GM23248 (cell line): ENCODE measurements at regions not wholly inside any gene's neighbourhood (a gene's known extent, or its start where the extent isn't known, plus 50 kb on each side); places are given as distances from the start of the nearest gene placed in this dataset.
"Not testable (repeated sequence)": the region's sequence is repeated elsewhere in the genome, so short reads cannot be mapped to it uniquely, and the experiment has no call there.

Experiments
- DNase-seq: peaks from one replicate; pipeline ENCODE4 v3.0.0-alpha.2; 2015
- H2AFZ ChIP-seq: fragments of 200-600 bp; sonication (generic); 2 replicates; pipeline ENCODE4 v1.6.1; 2016; ENCODE audit warnings: antibody characterized with exemption
- H3F3A ChIP-seq: fragments of 200-600 bp; sonication (generic); 2 replicates; pipeline ENCODE4 v1.6.1; 2016; ENCODE audit warnings: mild to moderate bottlenecking, antibody characterized with exemption, mixed run types; ENCODE audit not compliant: insufficient read depth
- H3K27ac ChIP-seq: fragments of 200-600 bp; sonication (generic); 2 replicates; pipeline ENCODE4 v1.5.1; 2016; ENCODE audit warnings: mild to moderate bottlenecking
- H3K27me3 ChIP-seq: fragments of 200-600 bp; sonication (generic); replicated peaks from 2 replicates; pipeline ENCODE4 v1.6.1; 2016; ENCODE audit warnings: mild to moderate bottlenecking; ENCODE audit not compliant: insufficient read depth
- H3K36me3 ChIP-seq: fragments of 200-600 bp; sonication (generic); 2 replicates; pipeline ENCODE4 v1.6.1; 2016; ENCODE audit warnings: low read depth, mild to moderate bottlenecking
- H3K4me1 ChIP-seq: fragments of 200-600 bp; sonication (generic); 2 replicates; pipeline ENCODE4 v1.6.1; 2016; ENCODE audit warnings: mild to moderate bottlenecking; ENCODE audit not compliant: insufficient read depth
- H3K4me2 ChIP-seq: fragments of 200-600 bp; sonication (generic); one replicate; pipeline ENCODE4 v1.6.1; 2016; ENCODE audit warnings: mild to moderate bottlenecking; ENCODE audit not compliant: unreplicated experiment
- H3K4me3 ChIP-seq: fragments of 200-600 bp; sonication (generic); 2 replicates; pipeline ENCODE4 v1.5.1; 2016; ENCODE audit warnings: mild to moderate bottlenecking
- H3K79me2 ChIP-seq: fragments of 200-600 bp; sonication (generic); 2 replicates; pipeline ENCODE4 v1.6.1; 2016; ENCODE audit warnings: mild to moderate bottlenecking; ENCODE audit not compliant: insufficient read depth
- H3K9ac ChIP-seq: fragments of 200-600 bp; sonication (generic); 2 replicates; pipeline ENCODE4 v1.6.1; 2016; ENCODE audit warnings: mild to moderate bottlenecking
- H3K9me2 ChIP-seq: fragments of 200-600 bp; sonication (generic); 2 replicates; pipeline ENCODE4 v1.6.1; 2016; ENCODE audit warnings: mixed run types, mild to moderate bottlenecking, moderate library complexity; ENCODE audit not compliant: insufficient read depth
- H3K9me3 ChIP-seq: fragments of 200-600 bp; sonication (generic); one replicate; pipeline ENCODE4 v1.6.1; 2017; ENCODE audit warnings: low read depth
- H4K20me1 ChIP-seq: fragments of 200-600 bp; sonication (generic); 2 replicates; pipeline ENCODE4 v1.6.0; 2016; ENCODE audit not compliant: insufficient read depth
- EZH2 ChIP-seq: fragments of 200-600 bp; sonication (generic); IDR thresholded peaks from 2 replicates; pipeline ENCODE4 v1.6.1; 2018; ENCODE audit warnings: antibody characterized with exemption, mild to moderate bottlenecking; ENCODE audit not compliant: insufficient read depth, poor library complexity, severe bottlenecking
- EZH2phosphoT487 ChIP-seq: fragments of 200-600 bp; sonication (generic); IDR thresholded peaks from 2 replicates; pipeline ENCODE4 v1.6.1; 2018; ENCODE audit warnings: antibody characterized with exemption, moderate library complexity, mild to moderate bottlenecking, low read depth; ENCODE audit not compliant: insufficient read depth
- WGBS, 2 experiments: methylation state at CpG; one replicate each; pipeline ENCODE4 v1.1.6; 2015 to 2017; ENCODE audit warnings: low lambda C conversion rate in 2 of 2, low coverage in 1 of 2; ENCODE audit errors: missing lambda C conversion rate in 2 of 2; 5-methylcytosine and 5-hydroxymethylcytosine counted together
- in situ Hi-C: fragments of 300-500 bp; cut with MboI; formaldehyde crosslinking; loops from 2 replicates; pipeline ENCODE4 v1.15.0; 2020

- no peak overlapping the region for H2AFZ ChIP-seq
- H3K4me1 ChIP-seq = no peaks in the 10 kb centered on the region
- no peaks in the 10 kb centered on the region for H3K9me2 ChIP-seq
- in situ Hi-C loops = no loop called here
- H3K36me3 ChIP-seq = no peaks in the 10 kb centered on the region
- no peaks in the 10 kb centered on the region for H4K20me1 ChIP-seq
- H3K27ac ChIP-seq = no peak overlapping the region
- no peaks in the 10 kb centered on the region for H3F3A ChIP-seq
- no peak overlapping the region for H3K4me3 ChIP-seq
- no peaks in the 10 kb centered on the region for H3K27me3 ChIP-seq
- H3K9ac ChIP-seq = no peak overlapping the region
- DNase-seq = no peak
- no peaks in the 10 kb centered on the region for H3K79me2 ChIP-seq
- no peaks in the 10 kb centered on the region for H3K9me3 ChIP-seq
- TF ChIP-seq EZH2 (no peak), EZH2phosphoT487 (no peak)
- WGBS, 2 experiments = 4 to 8% methylated on average over 1 of the region's 1 CpG
- no peak overlapping the region for H3K4me2 ChIP-seq
Observed at GRCh38 chr2:166643980-166644379, 149.9 kb upstream of the SCN7A start.

GRCh38 chr2:166641516-166641915, 147.5 kb upstream of the SCN7A start:
- H3K27me3 ChIP-seq, H3K4me3 ChIP-seq, in situ Hi-C loops, H3K79me2 ChIP-seq, H3F3A ChIP-seq, H3K9me3 ChIP-seq, H2AFZ ChIP-seq, DNase-seq, H4K20me1 ChIP-seq, H3K36me3 ChIP-seq, H3K4me1 ChIP-seq, H3K9ac ChIP-seq, H3K27ac ChIP-seq, H3K4me2 ChIP-seq, H3K9me2 ChIP-seq: not testable (repeated sequence)
- 24 to 28% methylated on average over 3 of the region's 3 CpGs for WGBS, 2 experiments

DNA sequence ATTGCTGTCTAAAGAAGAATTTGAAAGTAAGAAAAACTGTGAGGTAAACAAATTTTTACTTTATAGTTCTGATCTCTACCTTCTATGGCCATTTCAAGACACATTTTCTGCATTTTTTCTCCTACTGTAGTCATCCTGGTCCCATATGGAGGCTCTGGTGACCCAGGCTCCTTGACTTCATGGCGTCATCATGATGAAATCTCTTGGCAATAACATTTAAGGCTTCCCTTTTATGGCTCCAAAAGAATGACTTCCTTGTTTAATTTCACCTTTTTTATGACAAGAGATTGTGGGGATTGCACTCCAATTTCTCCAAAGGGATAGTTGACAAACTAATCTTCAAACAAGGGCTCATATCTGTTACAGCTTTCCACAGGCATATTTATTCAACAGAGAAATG, 143.0 kb upstream of the SCN7A start:
- Histone ChIP-seq H2AFZ (no peak overlapping the region), H3K36me3 (no peaks in the 10 kb centered on the region), H3K4me3 (no peak overlapping the region), H3F3A (no peaks in the 10 kb centered on the region), H3K79me2 (no peaks in the 10 kb centered on the region), H3K9me2 (no peaks in the 10 kb centered on the region), H3K9ac (no peak overlapping the region), H4K20me1 (no peaks in the 10 kb centered on the region), H3K27ac (no peak overlapping the region), H3K9me3 (no peaks in the 10 kb centered on the region), H3K4me1 (no peaks in the 10 kb centered on the region), H3K27me3 (no peaks in the 10 kb centered on the region), H3K4me2 (no peak overlapping the region)
- no peak for DNase-seq
- WGBS, 2 experiments = 0 to 11% methylated on average over 1 of the region's 1 CpG
- in situ Hi-C loops = no loop called here
- TF ChIP-seq EZH2 (no peak), EZH2phosphoT487 (no peak)

DNA sequence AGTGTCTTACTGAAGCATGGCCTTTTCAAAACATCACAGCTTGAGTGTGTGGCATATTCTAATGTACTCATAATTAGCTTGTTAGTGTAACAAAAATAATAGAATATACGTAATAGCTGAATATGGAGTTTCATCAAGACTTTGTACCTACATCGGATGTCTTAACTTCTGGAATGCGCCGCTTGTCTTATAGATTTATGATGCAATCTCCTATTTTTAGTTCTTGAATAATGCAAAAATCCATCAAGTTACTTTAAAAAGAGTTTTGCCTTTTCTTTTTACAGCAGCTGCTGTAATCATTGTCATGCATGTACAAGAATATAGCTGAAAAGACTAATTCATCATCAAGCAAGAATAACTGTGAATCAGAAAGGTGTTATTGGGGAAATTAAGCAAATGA, 140.7 kb upstream of the SCN7A start:
- H2AFZ ChIP-seq = no peak overlapping the region
- H3K27ac ChIP-seq = no peak overlapping the region
- H3K4me3 ChIP-seq = no peak overlapping the region
- no peak overlapping the region for H3K4me2 ChIP-seq
- no peak overlapping the region for H3K9ac ChIP-seq
- WGBS, 2 experiments = 44 to 57% methylated on average over 4 of the region's 4 CpGs
- H3K4me1 ChIP-seq = no peaks in the 10 kb centered on the region
- H3F3A ChIP-seq = no peaks in the 10 kb centered on the region
- no peak for DNase-seq
- H3K9me2 ChIP-seq = no peaks in the 10 kb centered on the region
- H3K27me3 ChIP-seq = no peaks in the 10 kb centered on the region
- in situ Hi-C loops = no loop called here
- peaks cover 4% of the 10 kb centered on the region for H3K9me3 ChIP-seq
- H4K20me1 ChIP-seq = no peaks in the 10 kb centered on the region
- H3K36me3 ChIP-seq = no peaks in the 10 kb centered on the region
- TF ChIP-seq EZH2phosphoT487 (no peak), EZH2 (no peak)
- no peaks in the 10 kb centered on the region for H3K79me2 ChIP-seq

GRCh38 chr2:166632616-166633015, 138.6 kb upstream of the SCN7A start:
- H3K27me3 ChIP-seq = no peaks in the 10 kb centered on the region
- TF ChIP-seq EZH2 = no peak
- no peak for TF ChIP-seq EZH2phosphoT487
- H3K79me2 ChIP-seq = no peaks in the 10 kb centered on the region
- H4K20me1 ChIP-seq = no peaks in the 10 kb centered on the region
- no peak overlapping the region for H3K9ac ChIP-seq
- H3K4me3 ChIP-seq = no peak overlapping the region
- no peaks in the 10 kb centered on the region for H3F3A ChIP-seq
- H3K4me2 ChIP-seq = no peak overlapping the region
- no peak overlapping the region for H2AFZ ChIP-seq
- H3K9me2 ChIP-seq = no peaks in the 10 kb centered on the region
- DNase-seq = peak; percentile 53
- 4 to 6% methylated on average over 3 of the region's 3 CpGs for WGBS, 2 experiments
- H3K36me3 ChIP-seq = no peaks in the 10 kb centered on the region
- no peaks in the 10 kb centered on the region for H3K4me1 ChIP-seq
- peaks cover 4% of the 10 kb centered on the region for H3K9me3 ChIP-seq
- no peak overlapping the region for H3K27ac ChIP-seq
- in situ Hi-C loops = no loop called here
